ENCODE measurements at regions not wholly inside any gene's neighbourhood (a gene's known extent, or its start where the extent isn't known, plus 50 kb on each side); places are given as distances from the start of the nearest gene placed in this dataset.

DNA sequence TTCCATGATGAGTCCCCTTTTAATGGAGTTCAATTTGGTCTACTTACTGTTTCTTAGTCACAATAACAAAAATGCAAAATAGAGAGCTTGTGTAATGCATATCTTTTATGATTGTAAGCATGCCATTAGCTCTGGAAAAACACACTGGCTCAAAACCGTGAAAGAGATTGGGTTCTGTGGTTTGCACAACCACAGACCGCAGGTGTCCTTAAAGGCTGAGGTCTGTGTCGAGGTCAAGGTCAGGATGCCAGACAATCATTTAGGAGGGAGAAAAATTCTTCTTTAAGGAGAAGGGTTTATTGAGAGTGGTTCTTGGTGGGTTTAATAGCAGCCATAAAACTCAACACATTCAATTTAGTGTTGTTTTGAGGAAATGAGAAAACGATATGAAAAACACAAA lies 487.2 kb downstream of the GALR1 start:
- no peak for TF ChIP-seq POLR2A (IDR thresholded peaks at IDR 0.05)
- TF ChIP-seq EP300 (IDR thresholded peaks at IDR 0.05), result no peak
- TF ChIP-seq, protein P1, sequence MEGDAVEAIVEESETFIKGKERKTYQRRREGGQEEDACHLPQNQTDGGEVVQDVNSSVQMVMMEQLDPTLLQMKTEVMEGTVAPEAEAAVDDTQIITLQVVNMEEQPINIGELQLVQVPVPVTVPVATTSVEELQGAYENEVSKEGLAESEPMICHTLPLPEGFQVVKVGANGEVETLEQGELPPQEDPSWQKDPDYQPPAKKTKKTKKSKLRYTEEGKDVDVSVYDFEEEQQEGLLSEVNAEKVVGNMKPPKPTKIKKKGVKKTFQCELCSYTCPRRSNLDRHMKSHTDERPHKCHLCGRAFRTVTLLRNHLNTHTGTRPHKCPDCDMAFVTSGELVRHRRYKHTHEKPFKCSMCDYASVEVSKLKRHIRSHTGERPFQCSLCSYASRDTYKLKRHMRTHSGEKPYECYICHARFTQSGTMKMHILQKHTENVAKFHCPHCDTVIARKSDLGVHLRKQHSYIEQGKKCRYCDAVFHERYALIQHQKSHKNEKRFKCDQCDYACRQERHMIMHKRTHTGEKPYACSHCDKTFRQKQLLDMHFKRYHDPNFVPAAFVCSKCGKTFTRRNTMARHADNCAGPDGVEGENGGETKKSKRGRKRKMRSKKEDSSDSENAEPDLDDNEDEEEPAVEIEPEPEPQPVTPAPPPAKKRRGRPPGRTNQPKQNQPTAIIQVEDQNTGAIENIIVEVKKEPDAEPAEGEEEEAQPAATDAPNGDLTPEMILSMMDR (IDR thresholded peaks at IDR 0.05), result no peak
